ENCODE measurements at regions not wholly inside any gene's neighbourhood (a gene's known extent, or its start where the extent isn't known, plus 50 kb on each side); places are given as distances from the start of the nearest gene placed in this dataset.

- TF ChIP-seq POLR2A (IDR thresholded peaks at IDR 0.05; ENCODE audit: low read length) (no peak), GATA1 (IDR thresholded peaks at IDR 0.05; ENCODE audit: low read depth, low read length) (no peak)
Observed at GRCh38 chr6:115214283-115214682, 846.4 kb downstream of the FRK start.
